Loucy (cell line): ENCODE measurements at regions not wholly inside any gene's neighbourhood (a gene's known extent, or its start where the extent isn't known, plus 50 kb on each side); places are given as distances from the start of the nearest gene placed in this dataset.

ENCODE experiments used
- H2AFZ ChIP-seq: fragments of 200-600 bp; sonication (generic); 2 replicates; pipeline ENCODE4 v1.6.0; 2016; ENCODE audit warnings: antibody characterized with exemption, mild to moderate bottlenecking, low read length, moderate library complexity
- H3F3A ChIP-seq: fragments of 200-600 bp; 2 replicates; pipeline ENCODE4 v1.6.0; 2016; ENCODE audit warnings: antibody characterized with exemption, low read depth, mild to moderate bottlenecking
- H3K27me3 ChIP-seq: fragments of 200-600 bp; sonication (generic); 2 replicates; pipeline ENCODE4 v1.6.1; 2014; ENCODE audit warnings: low read length, mild to moderate bottlenecking; ENCODE audit not compliant: insufficient read depth, poor library complexity, severe bottlenecking
- H3K36me3 ChIP-seq: fragments of 200-600 bp; sonication (generic); 2 replicates; pipeline ENCODE4 v1.6.1; 2016; ENCODE audit warnings: low read length; ENCODE audit not compliant: insufficient read depth
- H3K4me1 ChIP-seq: fragments of 200-600 bp; sonication (generic); 2 replicates; pipeline ENCODE4 v1.5.1; 2014; ENCODE audit warnings: low read length, mild to moderate bottlenecking; ENCODE audit not compliant: insufficient read depth, poor library complexity, severe bottlenecking
- H3K4me2 ChIP-seq: fragments of 200-600 bp; sonication (generic); 2 replicates; pipeline ENCODE4 v1.6.0; 2014; ENCODE audit warnings: antibody characterized with exemption, low read length, low read depth, mild to moderate bottlenecking; ENCODE audit not compliant: poor library complexity, severe bottlenecking
- H3K4me3 ChIP-seq: fragments of 200-600 bp; sonication (generic); 2 replicates; pipeline ENCODE4 v1.5.1; 2014; ENCODE audit warnings: low read length, mild to moderate bottlenecking, mixed read lengths; ENCODE audit not compliant: poor library complexity, severe bottlenecking
- H3K79me2 ChIP-seq: fragments of 200-600 bp; sonication (generic); 2 replicates; pipeline ENCODE4 v1.6.1; 2014; ENCODE audit warnings: low read length; ENCODE audit not compliant: insufficient read depth
- H3K9ac ChIP-seq: fragments of 200-600 bp; sonication (generic); 2 replicates; pipeline ENCODE4 v1.6.0; 2014; ENCODE audit warnings: mild to moderate bottlenecking, low read depth, low read length, moderate library complexity; ENCODE audit not compliant: poor library complexity, severe bottlenecking
- H3K9me2 ChIP-seq: fragments of 200-600 bp; sonication (generic); replicated peaks from 2 replicates; pipeline ENCODE4 v1.6.1; 2016; ENCODE audit warnings: low read depth, low read length, mixed read lengths
- H3K9me3 ChIP-seq: fragments of 200-600 bp; sonication (generic); 2 replicates; pipeline ENCODE4 v1.6.1; 2014; ENCODE audit warnings: mild to moderate bottlenecking, antibody characterized with exemption, low read length, low read depth; ENCODE audit not compliant: insufficient read depth
- H4K20me1 ChIP-seq: fragments of 200-600 bp; sonication (generic); 2 replicates; pipeline ENCODE4 v1.6.0; 2014; ENCODE audit warnings: antibody characterized with exemption, low read length, mild to moderate bottlenecking; ENCODE audit not compliant: insufficient read depth, poor library complexity, severe bottlenecking
- EZH2phosphoT487 ChIP-seq: fragments of 200-600 bp; IDR thresholded peaks from 2 replicates; pipeline ENCODE4 v1.6.1; 2018; ENCODE audit warnings: antibody characterized with exemption, mild to moderate bottlenecking, moderate library complexity, borderline replicate concordance
- TF ChIP-seq, protein P1 (sequence below): fragments of 200-600 bp; sonication (generic); conservative IDR thresholded peaks from 2 replicates; pipeline ENCODE4 v1.5.1; 2014; ENCODE audit warnings: mild to moderate bottlenecking, antibody characterized with exemption, low read length

- no peaks in the 10 kb centered on the region for H3K36me3 ChIP-seq
- no peaks in the 10 kb centered on the region for H3K4me1 ChIP-seq
- H3K4me3 ChIP-seq, result no peak overlapping the region
- TF ChIP-seq, protein P1, sequence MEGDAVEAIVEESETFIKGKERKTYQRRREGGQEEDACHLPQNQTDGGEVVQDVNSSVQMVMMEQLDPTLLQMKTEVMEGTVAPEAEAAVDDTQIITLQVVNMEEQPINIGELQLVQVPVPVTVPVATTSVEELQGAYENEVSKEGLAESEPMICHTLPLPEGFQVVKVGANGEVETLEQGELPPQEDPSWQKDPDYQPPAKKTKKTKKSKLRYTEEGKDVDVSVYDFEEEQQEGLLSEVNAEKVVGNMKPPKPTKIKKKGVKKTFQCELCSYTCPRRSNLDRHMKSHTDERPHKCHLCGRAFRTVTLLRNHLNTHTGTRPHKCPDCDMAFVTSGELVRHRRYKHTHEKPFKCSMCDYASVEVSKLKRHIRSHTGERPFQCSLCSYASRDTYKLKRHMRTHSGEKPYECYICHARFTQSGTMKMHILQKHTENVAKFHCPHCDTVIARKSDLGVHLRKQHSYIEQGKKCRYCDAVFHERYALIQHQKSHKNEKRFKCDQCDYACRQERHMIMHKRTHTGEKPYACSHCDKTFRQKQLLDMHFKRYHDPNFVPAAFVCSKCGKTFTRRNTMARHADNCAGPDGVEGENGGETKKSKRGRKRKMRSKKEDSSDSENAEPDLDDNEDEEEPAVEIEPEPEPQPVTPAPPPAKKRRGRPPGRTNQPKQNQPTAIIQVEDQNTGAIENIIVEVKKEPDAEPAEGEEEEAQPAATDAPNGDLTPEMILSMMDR, result no peak
- no peak for TF ChIP-seq EZH2phosphoT487
- peak overlapping the region; percentile 42; the same call in 1 of the 2 replicates for H2AFZ ChIP-seq
- no peaks in the 10 kb centered on the region for H4K20me1 ChIP-seq
- H3K9me3 ChIP-seq, result no peaks in the 10 kb centered on the region
- H3F3A ChIP-seq, result no peaks in the 10 kb centered on the region
- H3K9me2 ChIP-seq, result no peaks in the 10 kb centered on the region
- no peak overlapping the region for H3K9ac ChIP-seq
- no peaks in the 10 kb centered on the region for H3K79me2 ChIP-seq
- H3K4me2 ChIP-seq, result no peak overlapping the region
- H3K27me3 ChIP-seq, result no peaks in the 10 kb centered on the region
These were observed 81.0 kb upstream of the TMEM17 start for GRCh38 chr2:62586981-62587380.

DNA sequence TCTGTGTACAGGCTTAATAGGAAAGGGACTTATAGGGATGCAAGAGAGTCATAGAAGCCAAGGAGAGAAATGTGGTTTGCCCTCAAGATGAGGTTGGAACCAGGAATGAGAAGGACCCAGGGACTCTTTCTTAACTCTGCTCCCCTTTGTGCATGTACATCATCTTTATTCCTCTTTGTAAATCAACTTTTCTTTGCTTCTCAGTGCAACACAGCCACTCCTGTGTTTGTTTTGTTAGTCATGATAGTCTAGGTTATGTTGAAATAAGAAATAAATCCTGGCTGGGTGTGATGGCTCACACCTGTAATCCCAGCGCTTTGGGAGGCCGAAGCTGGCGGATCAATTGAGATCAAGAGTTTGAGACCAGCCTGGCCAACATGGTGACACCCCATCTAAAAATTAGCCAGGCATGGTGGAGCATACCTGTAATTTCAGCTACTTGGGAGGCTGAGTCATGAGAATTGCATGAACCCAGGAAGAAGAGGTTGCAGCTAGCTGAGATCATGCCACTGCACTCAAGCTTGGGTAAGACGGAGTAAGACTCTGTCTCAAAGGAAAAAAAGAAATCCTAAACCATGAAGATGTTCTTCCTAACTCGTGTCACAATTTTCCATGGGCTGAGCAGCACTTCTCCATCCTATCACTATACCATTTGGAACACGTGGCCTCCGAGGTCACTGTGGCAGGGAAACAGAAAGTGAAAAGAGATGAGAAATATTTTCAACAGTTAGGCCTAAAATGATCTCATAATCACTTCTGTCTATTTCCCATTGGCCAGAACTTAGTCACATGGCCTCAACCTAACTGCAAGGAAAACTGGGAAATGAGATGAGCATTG lies 73.0 kb upstream of the TMEM17 start:
- no peaks in the 10 kb centered on the region for H3K9me3 ChIP-seq
- H3F3A ChIP-seq, result no peaks in the 10 kb centered on the region
- H3K9me2 ChIP-seq, result no peaks in the 10 kb centered on the region
- H2AFZ ChIP-seq, result no peak overlapping the region
- no peak overlapping the region for H3K4me2 ChIP-seq
- H3K9ac ChIP-seq, result no peak overlapping the region
- no peaks in the 10 kb centered on the region for H4K20me1 ChIP-seq
- TF ChIP-seq, protein P1, result no peak
- H3K27me3 ChIP-seq, result no peaks in the 10 kb centered on the region
- H3K4me3 ChIP-seq, result no peak overlapping the region
- H3K79me2 ChIP-seq, result no peaks in the 10 kb centered on the region
- no peaks in the 10 kb centered on the region for H3K4me1 ChIP-seq
- no peaks in the 10 kb centered on the region for H3K36me3 ChIP-seq

- Histone ChIP-seq H3K9me3 (no peaks in the 10 kb centered on the region), H3K4me3 (no peak overlapping the region), H3K9ac (no peak overlapping the region), H3K4me1 (no peaks in the 10 kb centered on the region), H2AFZ (no peak overlapping the region), H3K36me3 (no peaks in the 10 kb centered on the region), H4K20me1 (no peaks in the 10 kb centered on the region), H3F3A (no peaks in the 10 kb centered on the region), H3K79me2 (no peaks in the 10 kb centered on the region), H3K9me2 (no peaks in the 10 kb centered on the region), H3K27me3 (no peaks in the 10 kb centered on the region), H3K4me2 (no peak overlapping the region)
- no peak for TF ChIP-seq EZH2phosphoT487
- TF ChIP-seq, protein P1, result no peak
These were observed 72.2 kb upstream of the TMEM17 start for GRCh38 chr2:62577994-62578781.
